Calu3 (cell line): ENCODE measurements at regions not wholly inside any gene's neighbourhood (a gene's known extent, or its start where the extent isn't known, plus 50 kb on each side); places are given as distances from the start of the nearest gene placed in this dataset.

Experiments used
- BruUV-seq: library from RNA; stranded (reverse); fragments of 400-500 nt; replicated peaks from 2 replicates; lab custom pipeline; 2021; lab: Mats Ljungman, UMichigan
- CTCF ChIA-PET: fragments of 300-600 bp; sonication (Branson Sonifier 250); formaldehyde crosslinking; loops from one replicate; lab custom pipeline; 2022; ENCODE audit warnings: antibody characterized with exemption; lab: Charles Lee
- DNase-seq: peaks from one replicate; pipeline ENCODE4 v3.0.0; 2022
- H3K27ac Mint-ChIP-seq: one replicate; pipeline ENCODE4 v1.8.0; 2022; ENCODE audit warnings: mixed read lengths; ENCODE audit not compliant: unreplicated experiment
- H3K27me3 Mint-ChIP-seq: one replicate; pipeline ENCODE4 v1.8.0; 2022; ENCODE audit warnings: mixed read lengths; ENCODE audit not compliant: unreplicated experiment
- H3K36me3 Mint-ChIP-seq: one replicate; pipeline ENCODE4 v1.8.0; 2022; ENCODE audit warnings: mild to moderate bottlenecking, moderate library complexity, mixed read lengths; ENCODE audit not compliant: insufficient read depth, unreplicated experiment
- H3K4me1 Mint-ChIP-seq: one replicate; pipeline ENCODE4 v1.8.0; 2022; ENCODE audit warnings: mild to moderate bottlenecking, low read depth, mixed read lengths; ENCODE audit not compliant: unreplicated experiment
- H3K4me3 Mint-ChIP-seq: one replicate; pipeline ENCODE4 v1.8.0; 2022; ENCODE audit warnings: mild to moderate bottlenecking, low read depth, moderate library complexity, mixed read lengths; ENCODE audit not compliant: unreplicated experiment
- H3K9me3 Mint-ChIP-seq: one replicate; pipeline ENCODE4 v1.8.0; 2022; ENCODE audit warnings: low read depth, mixed read lengths; ENCODE audit not compliant: unreplicated experiment
- intact Hi-C: fragments of 100-400 bp; cut with micrococcal nuclease; formaldehyde crosslinking; loops from one replicate; pipeline ENCODE4 v1.10.0; 2022; ENCODE audit not compliant: unreplicated experiment
- TF ChIP-seq, protein P1 (sequence below): fragments of 200-600 bp; IDR thresholded peaks from one replicate; pipeline ENCODE4 v1.8.0; 2022; ENCODE audit warnings: antibody characterized with exemption; ENCODE audit not compliant: unreplicated experiment

DNA sequence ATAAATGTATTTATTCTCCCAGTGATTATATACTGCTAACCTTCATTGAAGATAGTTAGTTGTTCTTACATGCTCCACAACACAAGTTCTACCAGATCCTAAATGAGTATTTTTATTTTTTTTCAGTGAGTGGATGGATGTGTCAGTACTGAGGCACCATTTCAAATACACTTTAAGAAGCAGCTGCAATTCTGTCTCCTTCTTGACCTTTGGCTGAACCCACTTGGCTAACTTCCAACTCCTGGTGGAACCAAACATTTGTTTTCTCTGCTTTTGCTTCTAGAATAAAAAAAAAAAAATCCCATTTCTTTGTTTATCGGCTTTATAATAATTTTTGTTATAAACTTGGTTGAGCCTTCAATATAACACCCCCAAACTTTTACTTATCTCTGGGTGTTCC, 458.3 kb upstream of the MAP3K7 start:
- Mint-ChIP-seq H3K36me3 (no peaks in the 10 kb centered on the region), H3K27ac (no peak overlapping the region), H3K9me3 (no peaks in the 10 kb centered on the region), H3K27me3 (no peaks in the 10 kb centered on the region), H3K4me3 (no peak overlapping the region), H3K4me1 (no peaks in the 10 kb centered on the region)
- TF ChIP-seq, protein P1, sequence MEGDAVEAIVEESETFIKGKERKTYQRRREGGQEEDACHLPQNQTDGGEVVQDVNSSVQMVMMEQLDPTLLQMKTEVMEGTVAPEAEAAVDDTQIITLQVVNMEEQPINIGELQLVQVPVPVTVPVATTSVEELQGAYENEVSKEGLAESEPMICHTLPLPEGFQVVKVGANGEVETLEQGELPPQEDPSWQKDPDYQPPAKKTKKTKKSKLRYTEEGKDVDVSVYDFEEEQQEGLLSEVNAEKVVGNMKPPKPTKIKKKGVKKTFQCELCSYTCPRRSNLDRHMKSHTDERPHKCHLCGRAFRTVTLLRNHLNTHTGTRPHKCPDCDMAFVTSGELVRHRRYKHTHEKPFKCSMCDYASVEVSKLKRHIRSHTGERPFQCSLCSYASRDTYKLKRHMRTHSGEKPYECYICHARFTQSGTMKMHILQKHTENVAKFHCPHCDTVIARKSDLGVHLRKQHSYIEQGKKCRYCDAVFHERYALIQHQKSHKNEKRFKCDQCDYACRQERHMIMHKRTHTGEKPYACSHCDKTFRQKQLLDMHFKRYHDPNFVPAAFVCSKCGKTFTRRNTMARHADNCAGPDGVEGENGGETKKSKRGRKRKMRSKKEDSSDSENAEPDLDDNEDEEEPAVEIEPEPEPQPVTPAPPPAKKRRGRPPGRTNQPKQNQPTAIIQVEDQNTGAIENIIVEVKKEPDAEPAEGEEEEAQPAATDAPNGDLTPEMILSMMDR: no peak
- no peak for DNase-seq
- intact Hi-C loops: no loop called here
- CTCF ChIA-PET: no interaction called here
- BruUV-seq: no TSS peak

DNA sequence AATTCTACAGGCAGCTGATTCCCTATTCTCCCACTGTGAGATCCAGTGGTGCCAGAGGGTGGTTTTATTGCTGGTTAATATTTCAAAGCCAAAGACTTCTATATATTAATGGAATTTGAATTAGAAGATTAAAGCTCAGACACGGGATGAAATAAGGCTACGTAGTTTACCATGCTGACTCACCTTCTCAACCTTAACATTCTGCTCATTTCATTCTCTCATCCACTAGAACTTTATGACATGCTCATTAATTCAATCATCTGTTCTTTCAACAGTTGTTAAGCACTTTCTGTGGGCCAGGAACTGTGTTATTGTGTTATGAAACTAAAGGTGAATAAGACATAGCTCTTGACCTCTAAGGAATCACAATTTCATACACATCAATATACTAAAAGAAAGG, 456.9 kb upstream of the MAP3K7 start:
- intact Hi-C loops: no loop called here
- Mint-ChIP-seq H3K36me3 (no peaks in the 10 kb centered on the region), H3K27ac (no peak overlapping the region), H3K9me3 (no peaks in the 10 kb centered on the region), H3K27me3 (no peaks in the 10 kb centered on the region), H3K4me3 (no peak overlapping the region), H3K4me1 (no peaks in the 10 kb centered on the region)
- TF ChIP-seq, protein P1: no peak
- BruUV-seq: no TSS peak
- CTCF ChIA-PET: no interaction called here
- no peak for DNase-seq

DNA sequence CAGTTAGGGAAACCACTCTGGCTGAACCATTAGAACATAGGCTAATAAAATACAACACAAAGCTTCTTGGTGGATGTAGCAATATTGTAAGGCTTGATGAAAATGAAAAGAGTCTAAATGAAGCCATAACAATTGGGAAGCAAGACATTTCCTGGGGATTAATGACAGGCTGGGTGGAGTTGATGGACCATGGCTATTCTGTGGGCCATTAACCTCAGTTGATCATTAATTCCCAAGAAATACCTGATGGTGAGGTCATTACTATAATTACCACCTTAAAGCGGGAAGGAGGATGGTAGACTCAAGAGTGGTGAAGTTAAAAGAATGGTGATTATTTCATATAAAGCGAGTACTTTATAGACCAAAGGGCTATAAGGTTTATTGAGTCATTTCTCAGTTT, 455.8 kb upstream of the MAP3K7 start:
- no peak for DNase-seq
- H3K4me3 Mint-ChIP-seq: no peak overlapping the region
- TF ChIP-seq, protein P1: no peak
- intact Hi-C loops: no loop called here
- no peaks in the 10 kb centered on the region for H3K27me3 Mint-ChIP-seq
- BruUV-seq: no TSS peak
- no peaks in the 10 kb centered on the region for H3K4me1 Mint-ChIP-seq
- no peaks in the 10 kb centered on the region for H3K9me3 Mint-ChIP-seq
- no peak overlapping the region for H3K27ac Mint-ChIP-seq
- no peaks in the 10 kb centered on the region for H3K36me3 Mint-ChIP-seq
- CTCF ChIA-PET: no interaction called here

DNA sequence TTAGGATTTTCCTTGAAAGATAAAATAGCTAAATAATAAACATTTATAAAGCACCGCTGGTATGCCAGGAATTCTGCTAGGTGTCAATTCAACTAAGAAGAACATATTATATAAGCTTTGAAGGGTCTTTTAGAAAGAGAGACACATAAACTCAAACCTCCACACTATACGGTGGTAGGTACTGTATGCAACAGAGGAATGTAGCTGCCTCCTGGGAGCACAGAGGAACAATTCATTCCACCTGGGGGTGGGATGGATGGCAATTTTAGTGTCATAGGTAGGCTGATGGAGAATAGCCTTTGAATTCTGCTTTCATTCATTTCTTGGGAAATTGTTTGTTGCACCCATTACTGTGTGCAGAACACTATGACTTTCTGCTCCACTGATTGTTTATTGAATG, 447.1 kb upstream of the MAP3K7 start:
- Mint-ChIP-seq H3K27me3 (peaks cover 28% of the 10 kb centered on the region), H3K36me3 (no peaks in the 10 kb centered on the region), H3K9me3 (no peaks in the 10 kb centered on the region), H3K27ac (no peak overlapping the region), H3K4me1 (no peaks in the 10 kb centered on the region), H3K4me3 (no peak overlapping the region)
- TF ChIP-seq, protein P1: no peak
- CTCF ChIA-PET: no interaction called here
- no TSS peak for BruUV-seq
- no peak for DNase-seq
- intact Hi-C loops: no loop called here

DNA sequence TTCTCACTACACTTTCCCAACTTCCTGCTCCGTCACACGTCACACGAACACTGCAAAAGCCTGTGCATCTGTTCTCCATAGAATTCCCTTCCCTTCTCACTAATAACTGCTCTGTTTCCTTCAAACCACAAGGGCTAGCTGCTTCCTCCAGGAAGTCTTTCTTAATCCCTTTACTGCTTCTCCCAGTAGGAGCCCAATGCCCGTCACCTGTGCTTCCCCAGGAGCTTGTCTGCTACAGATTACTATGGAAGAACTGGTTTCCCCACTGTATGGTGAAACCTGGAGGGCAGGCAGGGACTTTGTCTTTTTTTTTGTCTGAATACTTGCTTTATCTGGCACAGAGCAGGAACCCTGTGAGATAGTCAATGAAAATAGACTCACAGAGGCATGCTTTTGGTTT, 444.7 kb upstream of the MAP3K7 start:
- peaks cover 28% of the 10 kb centered on the region for H3K27me3 Mint-ChIP-seq
- no peaks in the 10 kb centered on the region for H3K9me3 Mint-ChIP-seq
- H3K36me3 Mint-ChIP-seq: no peaks in the 10 kb centered on the region
- intact Hi-C loops: no loop called here
- H3K4me3 Mint-ChIP-seq: no peak overlapping the region
- DNase-seq: no peak
- H3K4me1 Mint-ChIP-seq: no peaks in the 10 kb centered on the region
- no peak overlapping the region for H3K27ac Mint-ChIP-seq
- no TSS peak for BruUV-seq
- CTCF ChIA-PET: no interaction called here
- TF ChIP-seq, protein P1: no peak
